ENCODE measurements at regions not wholly inside any gene's neighbourhood (a gene's known extent, or its start where the extent isn't known, plus 50 kb on each side); places are given as distances from the start of the nearest gene placed in this dataset.

- H3K27me3 ChIP-seq (ENCODE audit: control insufficient read depth, insufficient read depth, low read length), result no peaks in the 10 kb centered on the region
- H3K36me3 ChIP-seq (ENCODE audit: control insufficient read depth, insufficient read depth, low read length), result no peaks in the 10 kb centered on the region
- FAIRE-seq, result no peak
- TF ChIP-seq CTCF (IDR thresholded peaks at IDR 0.05; ENCODE audit: insufficient read depth, low read length, severe bottlenecking), result no peak
- DNase-seq (ENCODE audit: low read depth), result no peak
- no peak overlapping the region for H3K4me3 ChIP-seq (ENCODE audit: low read depth, low read length)
Measured at GRCh38 chr15:99485992-99486370, 79.8 kb upstream of the MEF2A start.

GRCh38 chr15:99486371-99487336 lies 79.1 kb upstream of the MEF2A start:
- no peaks in the 10 kb centered on the region for H3K36me3 ChIP-seq (ENCODE audit: control insufficient read depth, insufficient read depth, low read length)
- peak overlapping the region; percentile 13 for H3K4me3 ChIP-seq (ENCODE audit: low read depth, low read length)
- no peaks in the 10 kb centered on the region for H3K27me3 ChIP-seq (ENCODE audit: control insufficient read depth, insufficient read depth, low read length)
- FAIRE-seq (no peak), DNase-seq (ENCODE audit: low read depth) (peak; percentile 35)
- TF ChIP-seq CTCF (IDR thresholded peaks at IDR 0.05; ENCODE audit: insufficient read depth, low read length, severe bottlenecking), result no peak

GRCh38 chr15:99487337-99487730 lies 78.5 kb upstream of the MEF2A start:
- DNase-seq (ENCODE audit: low read depth) (no peak), FAIRE-seq (no peak)
- TF ChIP-seq CTCF (IDR thresholded peaks at IDR 0.05; ENCODE audit: insufficient read depth, low read length, severe bottlenecking), result no peak
- no peaks in the 10 kb centered on the region for H3K36me3 ChIP-seq (ENCODE audit: control insufficient read depth, insufficient read depth, low read length)
- H3K4me3 ChIP-seq (ENCODE audit: low read depth, low read length), result no peak overlapping the region
- H3K27me3 ChIP-seq (ENCODE audit: control insufficient read depth, insufficient read depth, low read length), result no peaks in the 10 kb centered on the region

GRCh38 chr15:99492275-99492674 lies 73.5 kb upstream of the MEF2A start:
- FAIRE-seq, result no peak
- Histone ChIP-seq H3K4me3 (ENCODE audit: low read depth, low read length) (no peak overlapping the region), H3K27me3 (ENCODE audit: control insufficient read depth, insufficient read depth, low read length) (no peaks in the 10 kb centered on the region), H3K36me3 (ENCODE audit: control insufficient read depth, insufficient read depth, low read length) (no peaks in the 10 kb centered on the region)
- no peak for TF ChIP-seq CTCF (IDR thresholded peaks at IDR 0.05; ENCODE audit: insufficient read depth, low read length, severe bottlenecking)
- no peak for DNase-seq (ENCODE audit: low read depth)

GRCh38 chr15:99492716-99493115 lies 73.1 kb upstream of the MEF2A start:
- no peaks in the 10 kb centered on the region for H3K27me3 ChIP-seq (ENCODE audit: control insufficient read depth, insufficient read depth, low read length)
- no peak for TF ChIP-seq CTCF (IDR thresholded peaks at IDR 0.05; ENCODE audit: insufficient read depth, low read length, severe bottlenecking)
- FAIRE-seq (no peak), DNase-seq (ENCODE audit: low read depth) (no peak)
- no peaks in the 10 kb centered on the region for H3K36me3 ChIP-seq (ENCODE audit: control insufficient read depth, insufficient read depth, low read length)
- no peak overlapping the region for H3K4me3 ChIP-seq (ENCODE audit: low read depth, low read length)

Measured in bronchial epithelial cell (primary cell).